ENCODE measurements at regions not wholly inside any gene's neighbourhood (a gene's known extent, or its start where the extent isn't known, plus 50 kb on each side); places are given as distances from the start of the nearest gene placed in this dataset.

DNA sequence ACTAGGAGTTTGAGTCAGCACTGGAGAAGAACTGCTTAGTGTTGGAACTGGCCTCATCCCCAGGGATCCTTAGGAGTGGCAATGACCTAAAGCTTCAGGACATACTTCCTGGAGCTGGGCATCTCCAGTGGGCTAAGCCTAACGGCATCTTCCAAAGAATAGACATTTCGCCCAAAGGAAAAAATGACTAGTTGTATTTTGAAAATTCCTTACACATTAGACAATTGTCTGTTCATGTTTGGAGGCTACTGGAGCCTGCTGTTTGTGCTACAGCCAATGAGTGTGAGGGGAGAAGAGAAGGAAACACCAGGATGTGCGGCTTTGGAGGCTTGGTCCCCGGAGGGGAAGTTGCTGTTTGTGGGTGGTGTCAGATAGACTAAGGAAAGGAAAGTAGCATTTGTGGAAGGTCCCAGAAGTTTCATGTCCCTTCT is 77.6 kb downstream of the POLR2M start (continued):
- TF ChIP-seq, protein P1, sequence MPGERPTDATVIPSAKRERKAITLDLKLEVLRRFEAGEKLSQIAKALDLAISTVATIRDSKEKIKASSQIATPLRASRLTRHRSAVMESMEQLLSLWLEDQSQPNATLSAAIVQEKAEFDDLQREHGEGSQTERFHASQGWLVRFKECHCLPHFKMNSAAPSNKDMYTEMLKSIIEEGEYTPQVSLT (CRISPR knock-in tag; IDR thresholded peaks at IDR 0.05; ENCODE audit: borderline replicate concordance, low read depth): no peak
- TF ChIP-seq HNF4A (CRISPR knock-in tag; IDR thresholded peaks at IDR 0.05): no peak
- no peak for TF ChIP-seq MTF2 (CRISPR knock-in tag; IDR thresholded peaks at IDR 0.05; ENCODE audit: borderline replicate concordance)
- TF ChIP-seq ASH2L (IDR thresholded peaks at IDR 0.05; ENCODE audit: insufficient read length, low read depth, low read length): no peak
- TF ChIP-seq ZNF724P (CRISPR knock-in tag; IDR thresholded peaks at IDR 0.05; ENCODE audit: borderline replicate concordance): no peak
- TF ChIP-seq, protein P2, sequence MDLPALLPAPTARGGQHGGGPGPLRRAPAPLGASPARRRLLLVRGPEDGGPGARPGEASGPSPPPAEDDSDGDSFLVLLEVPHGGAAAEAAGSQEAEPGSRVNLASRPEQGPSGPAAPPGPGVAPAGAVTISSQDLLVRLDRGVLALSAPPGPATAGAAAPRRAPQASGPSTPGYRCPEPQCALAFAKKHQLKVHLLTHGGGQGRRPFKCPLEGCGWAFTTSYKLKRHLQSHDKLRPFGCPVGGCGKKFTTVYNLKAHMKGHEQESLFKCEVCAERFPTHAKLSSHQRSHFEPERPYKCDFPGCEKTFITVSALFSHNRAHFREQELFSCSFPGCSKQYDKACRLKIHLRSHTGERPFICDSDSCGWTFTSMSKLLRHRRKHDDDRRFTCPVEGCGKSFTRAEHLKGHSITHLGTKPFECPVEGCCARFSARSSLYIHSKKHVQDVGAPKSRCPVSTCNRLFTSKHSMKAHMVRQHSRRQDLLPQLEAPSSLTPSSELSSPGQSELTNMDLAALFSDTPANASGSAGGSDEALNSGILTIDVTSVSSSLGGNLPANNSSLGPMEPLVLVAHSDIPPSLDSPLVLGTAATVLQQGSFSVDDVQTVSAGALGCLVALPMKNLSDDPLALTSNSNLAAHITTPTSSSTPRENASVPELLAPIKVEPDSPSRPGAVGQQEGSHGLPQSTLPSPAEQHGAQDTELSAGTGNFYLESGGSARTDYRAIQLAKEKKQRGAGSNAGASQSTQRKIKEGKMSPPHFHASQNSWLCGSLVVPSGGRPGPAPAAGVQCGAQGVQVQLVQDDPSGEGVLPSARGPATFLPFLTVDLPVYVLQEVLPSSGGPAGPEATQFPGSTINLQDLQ (CRISPR knock-in tag; IDR thresholded peaks at IDR 0.05): no peak
- TF ChIP-seq GATAD2A (CRISPR knock-in tag; IDR thresholded peaks at IDR 0.05): no peak
- TF ChIP-seq HDAC6 (IDR thresholded peaks at IDR 0.05; ENCODE audit: low read depth, low read length): no peak

DNA sequence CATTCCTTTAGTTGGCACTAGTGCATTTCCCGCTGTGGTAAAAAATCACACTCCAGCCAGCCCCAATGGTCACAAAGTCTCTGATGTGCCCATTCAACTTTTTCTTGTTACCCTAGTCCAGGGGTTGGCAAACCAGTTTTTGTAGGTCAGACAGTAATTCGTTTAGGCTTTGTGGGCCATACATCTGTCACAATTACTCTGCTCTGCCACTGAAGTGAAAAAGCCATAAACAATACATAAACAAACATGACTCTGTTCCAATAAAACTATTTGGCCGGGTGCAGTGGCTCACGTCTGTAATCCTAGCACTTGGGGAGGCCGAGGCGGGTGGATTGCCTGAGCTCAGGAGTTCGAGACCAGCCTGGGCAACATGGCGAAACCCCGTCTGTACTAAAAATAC is 78.5 kb downstream of the POLR2M start:
- H3K9me3 ChIP-seq (ENCODE audit: low read length): no peaks in the 10 kb centered on the region
- H3K79me2 ChIP-seq (ENCODE audit: insufficient read depth, low read length): no peaks in the 10 kb centered on the region
- no peaks in the 10 kb centered on the region for H3K4me1 ChIP-seq (ENCODE audit: insufficient read depth, low read length)
- ChIA-PET POLR2A (no interaction called here), CTCF (ENCODE audit: low intra/inter-chr PET ratio, low total read pairs) (no interaction called here)
- H2AFZ ChIP-seq (ENCODE audit: low read length): no peak overlapping the region
- H3K36me3 ChIP-seq (replicated peaks in 1 of 2; ENCODE audit: control insufficient read depth in 1 of 2, insufficient read depth in 2 of 2, low read length in 2 of 2): no peaks in the 10 kb centered on the region
- peaks cover 0 to 16% of the 10 kb centered on the region in 2 experiments; a peak in 2 of 5 replicates for H3K27me3 ChIP-seq (ENCODE audit: control insufficient read depth in 1 of 2, insufficient read depth in 2 of 2, low read length in 2 of 2)
- no peaks in the 10 kb centered on the region for H4K20me1 ChIP-seq (ENCODE audit: insufficient read depth, low read length)
- TF ChIP-seq ZBTB25 (CRISPR knock-in tag; IDR thresholded peaks at IDR 0.05): no peak
- no peak for TF ChIP-seq ZBTB42 (CRISPR knock-in tag; IDR thresholded peaks at IDR 0.05)
- TF ChIP-seq ZNF75D (CRISPR knock-in tag; IDR thresholded peaks at IDR 0.05; ENCODE audit: borderline replicate concordance): no peak
- no peak for TF ChIP-seq SMAD9 (CRISPR knock-in tag; IDR thresholded peaks at IDR 0.05)
- TF ChIP-seq, protein P3, sequence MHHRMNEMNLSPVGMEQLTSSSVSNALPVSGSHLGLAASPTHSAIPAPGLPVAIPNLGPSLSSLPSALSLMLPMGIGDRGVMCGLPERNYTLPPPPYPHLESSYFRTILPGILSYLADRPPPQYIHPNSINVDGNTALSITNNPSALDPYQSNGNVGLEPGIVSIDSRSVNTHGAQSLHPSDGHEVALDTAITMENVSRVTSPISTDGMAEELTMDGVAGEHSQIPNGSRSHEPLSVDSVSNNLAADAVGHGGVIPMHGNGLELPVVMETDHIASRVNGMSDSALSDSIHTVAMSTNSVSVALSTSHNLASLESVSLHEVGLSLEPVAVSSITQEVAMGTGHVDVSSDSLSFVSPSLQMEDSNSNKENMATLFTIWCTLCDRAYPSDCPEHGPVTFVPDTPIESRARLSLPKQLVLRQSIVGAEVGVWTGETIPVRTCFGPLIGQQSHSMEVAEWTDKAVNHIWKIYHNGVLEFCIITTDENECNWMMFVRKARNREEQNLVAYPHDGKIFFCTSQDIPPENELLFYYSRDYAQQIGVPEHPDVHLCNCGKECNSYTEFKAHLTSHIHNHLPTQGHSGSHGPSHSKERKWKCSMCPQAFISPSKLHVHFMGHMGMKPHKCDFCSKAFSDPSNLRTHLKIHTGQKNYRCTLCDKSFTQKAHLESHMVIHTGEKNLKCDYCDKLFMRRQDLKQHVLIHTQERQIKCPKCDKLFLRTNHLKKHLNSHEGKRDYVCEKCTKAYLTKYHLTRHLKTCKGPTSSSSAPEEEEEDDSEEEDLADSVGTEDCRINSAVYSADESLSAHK (CRISPR knock-in tag; IDR thresholded peaks at IDR 0.05; ENCODE audit: borderline replicate concordance): no peak
- no peak for TF ChIP-seq TARDBP (CRISPR knock-in tag; IDR thresholded peaks at IDR 0.05)
- TF ChIP-seq ZC3H13 (CRISPR knock-in tag; IDR thresholded peaks at IDR 0.05): no peak
- TF ChIP-seq ONECUT2 (CRISPR knock-in tag; IDR thresholded peaks at IDR 0.05): no peak
- TF ChIP-seq NR2F1 (CRISPR knock-in tag; IDR thresholded peaks at IDR 0.05): no peak
- no peak for TF ChIP-seq ZNF460 (CRISPR knock-in tag; IDR thresholded peaks at IDR 0.05; ENCODE audit: borderline replicate concordance)
- in situ Hi-C loops (cut with HindIII; ENCODE audit: extremely low pct_ligation_motif_present, low pct_unique_long_range_greater_than_20kb) (no loop called here), intact Hi-C loops (cut with micrococcal nuclease; ENCODE audit: unreplicated experiment) (no loop called here)
- no TSS peak for BruUV-seq (replicated peaks)
- 20% methylated on average over 7 of the region's 9 CpGs for whole genome bisulfite sequencing (ENCODE audit: low lambda C conversion rate)
- no peak overlapping the region for H3K4me3 ChIP-seq (replicated peaks in 1 of 3; ENCODE audit: insufficient read depth in 1 of 3, low read depth in 2 of 3, low read length in 3 of 3)
- no peak overlapping the region for H3K4me2 ChIP-seq (ENCODE audit: low read depth, low read length)
- no peak for FAIRE-seq
- H3K9ac ChIP-seq (ENCODE audit: insufficient read depth, low read depth, low read length): no peak overlapping the region
- ATAC-seq: no peak
- no peak for DNase-seq (ENCODE audit: low spot score)
- H3K27ac ChIP-seq (ENCODE audit: extremely low read length, insufficient read depth, low read length): no peak overlapping the region

All from HepG2 (cell line).